GM18858 (cell line): ENCODE measurements at regions not wholly inside any gene's neighbourhood (a gene's known extent, or its start where the extent isn't known, plus 50 kb on each side); places are given as distances from the start of the nearest gene placed in this dataset.
A peak's percentile ranks its signal among the peaks of the same experiment; 100 is the strongest.

Experiments
- ATAC-seq: cut with Tn5 transposase; IDR thresholded peaks from one replicate; pipeline ENCODE4 v1.9.1; 2021; ENCODE audit not compliant: unreplicated experiment

- ATAC-seq = no peak
These were observed 605.8 kb upstream of the PTGER4 start for GRCh38 chr5:40073927-40074326.

GRCh38 chr5:40071870-40072269 lies 607.8 kb upstream of the PTGER4 start:
- no peak for ATAC-seq

DNA sequence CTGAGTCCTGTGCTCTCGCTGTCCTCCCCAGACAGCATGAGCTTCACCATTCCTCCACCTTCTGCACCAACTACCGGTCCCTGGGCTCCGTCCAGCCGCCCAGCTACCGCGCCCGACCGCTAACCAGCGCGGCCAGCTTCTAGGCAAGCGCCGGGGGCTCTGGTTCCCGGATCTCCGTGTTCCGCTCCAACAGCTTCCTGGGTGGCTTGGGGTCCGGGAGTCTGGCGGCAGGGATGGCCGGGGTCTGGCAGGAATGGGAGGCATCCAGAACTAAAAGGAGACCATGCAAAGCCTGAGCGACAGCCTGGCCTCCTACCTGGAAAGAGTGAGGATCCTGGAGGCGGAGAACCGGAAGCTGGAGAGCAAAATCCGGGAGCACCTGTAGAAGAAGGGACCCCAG lies 613.1 kb upstream of the PTGER4 start:
- no peak for ATAC-seq

- ATAC-seq = no peak
These were observed 626.9 kb upstream of the PTGER4 start for GRCh38 chr5:40052808-40053207.

GRCh38 chr5:40046792-40047191 lies 622.0 kb upstream of the DAB2 start:
- ATAC-seq = no peak

DNA sequence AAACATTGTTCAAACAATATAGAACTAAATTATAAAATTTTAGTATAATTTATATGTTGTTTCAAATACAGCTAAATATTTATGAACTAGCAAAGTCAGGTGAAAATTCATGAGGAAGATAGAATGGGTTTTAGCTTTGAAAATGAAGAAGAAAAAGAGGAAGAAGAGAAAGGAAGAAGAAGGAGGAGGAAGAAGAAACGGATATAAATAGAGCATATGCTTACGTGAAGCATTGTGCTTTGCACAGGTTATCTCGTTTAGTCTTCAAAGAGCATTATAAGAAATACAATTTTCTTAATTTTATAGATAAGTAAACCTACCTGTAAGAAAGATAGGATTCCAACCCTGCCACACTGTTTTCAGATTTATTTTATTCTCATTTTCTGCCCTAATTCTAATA lies 620.6 kb upstream of the DAB2 start:
- no peak for ATAC-seq

- ATAC-seq = no peak
These were observed 619.1 kb upstream of the DAB2 start for GRCh38 chr5:40043916-40044315.

DNA sequence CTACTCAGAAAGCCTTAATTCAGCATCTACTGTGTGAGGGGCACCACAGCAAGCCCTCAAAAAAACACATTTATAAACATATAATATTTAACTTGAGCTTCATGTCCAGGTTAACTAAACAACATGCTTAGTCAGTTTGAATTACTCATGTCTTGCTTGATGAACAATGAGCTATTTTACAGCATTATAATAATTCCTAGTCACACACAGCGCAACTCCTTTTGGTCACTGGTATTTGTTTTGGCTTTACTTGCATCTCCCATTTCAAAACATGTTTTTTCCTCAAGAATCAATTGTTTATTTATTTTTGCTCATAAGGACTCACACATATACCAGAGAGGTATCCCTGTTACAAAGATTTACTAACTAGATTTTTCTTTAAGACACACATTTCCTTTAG lies 616.7 kb upstream of the DAB2 start:
- ATAC-seq = no peak

DNA sequence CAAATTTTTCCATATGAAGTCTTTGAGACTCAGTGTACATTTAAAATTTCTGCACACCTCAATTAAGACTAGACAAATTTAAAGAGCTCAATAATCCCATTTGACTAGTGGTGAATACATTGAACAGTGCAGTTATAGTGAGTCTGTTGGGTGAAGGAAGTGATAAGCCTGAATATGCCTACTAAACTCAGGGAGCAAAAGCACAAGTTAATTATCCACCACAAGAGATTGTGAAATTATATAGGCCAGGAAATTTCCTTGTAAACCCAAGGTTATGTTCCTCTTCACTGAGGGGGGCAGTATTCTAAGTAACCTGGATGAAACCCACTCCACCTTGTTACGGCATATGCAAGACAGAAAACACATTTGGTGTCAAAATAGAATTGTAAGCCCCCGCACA lies 612.9 kb upstream of the DAB2 start:
- no peak for ATAC-seq

DNA sequence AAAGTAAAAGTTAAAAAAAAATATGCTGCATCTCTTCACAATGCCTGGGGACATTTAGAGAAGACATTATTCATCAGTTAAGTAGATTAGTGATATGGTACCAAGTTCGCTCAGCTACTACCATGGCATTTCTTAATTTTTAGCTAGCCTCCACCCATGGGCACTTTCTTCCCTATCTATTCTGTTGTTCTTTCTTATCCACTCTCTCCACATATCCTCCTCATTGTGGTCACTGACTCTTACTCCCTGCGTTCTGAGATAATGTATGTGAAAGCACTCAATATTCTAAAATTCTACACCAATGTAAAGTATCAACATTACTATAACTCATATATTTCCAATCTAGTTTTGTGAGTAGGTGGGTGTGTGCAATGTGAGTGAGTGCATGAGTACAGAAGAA lies 609.7 kb upstream of the DAB2 start:
- no peak for ATAC-seq

GRCh38 chr5:40033411-40033810 lies 608.6 kb upstream of the DAB2 start:
- peak; percentile 82 for ATAC-seq

- ATAC-seq = no peak
These were observed 608.2 kb upstream of the DAB2 start for GRCh38 chr5:40033009-40033408.

DNA sequence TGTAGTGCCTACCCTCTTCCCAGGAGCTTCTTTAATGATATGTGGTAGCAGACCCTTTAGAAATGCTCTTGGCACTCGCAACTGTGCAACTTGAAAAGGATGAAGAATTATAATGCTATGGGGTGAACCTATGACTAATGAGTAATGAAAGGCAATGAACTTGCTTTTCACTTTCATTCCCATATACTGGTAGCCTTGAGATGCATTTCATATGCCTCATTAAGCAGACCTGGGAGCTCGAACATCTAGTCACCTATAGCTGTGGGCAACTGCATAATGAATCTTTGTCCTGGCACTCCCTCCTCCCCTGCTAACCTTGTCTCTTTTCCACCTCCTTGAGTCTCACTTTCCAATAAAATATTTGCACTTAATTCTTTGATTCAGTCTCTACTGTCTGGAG lies 605.9 kb upstream of the DAB2 start:
- no peak for ATAC-seq

DNA sequence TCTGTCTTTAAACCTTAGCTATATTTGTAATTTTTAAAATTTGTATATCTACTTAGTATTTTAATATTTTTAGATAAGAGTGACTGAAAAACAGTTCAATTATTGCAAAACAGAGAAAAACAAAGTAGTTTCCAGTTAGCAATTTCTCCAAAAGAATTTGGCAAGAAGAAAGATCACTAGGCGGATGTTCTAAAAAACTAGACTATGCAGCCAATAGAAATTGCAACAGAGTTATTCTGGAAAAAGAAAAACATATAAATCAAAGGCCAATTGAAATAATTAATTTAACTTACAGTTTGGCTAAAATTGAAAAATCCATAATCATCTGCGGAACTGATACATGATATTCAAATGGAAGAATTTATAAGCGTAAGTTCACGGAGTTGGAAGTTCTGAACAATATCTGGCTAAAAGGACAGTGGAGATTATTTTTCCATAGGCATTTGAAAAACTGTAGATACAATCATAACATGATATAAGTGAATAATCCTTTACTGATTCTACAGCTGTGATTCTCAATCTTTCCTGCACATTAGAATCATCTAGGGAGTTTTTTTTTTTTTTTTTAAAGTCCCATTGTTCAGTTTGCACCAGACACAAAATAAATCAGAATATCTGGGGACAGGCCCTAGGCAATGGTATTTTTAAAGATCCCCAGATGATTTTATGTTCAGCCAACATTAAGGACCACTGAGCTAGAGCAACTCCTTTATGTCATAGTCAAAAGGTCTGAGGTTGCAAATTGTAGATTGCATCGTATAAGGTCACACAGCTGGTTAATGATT lies 605.1 kb upstream of the DAB2 start:
- no peak for ATAC-seq

DNA sequence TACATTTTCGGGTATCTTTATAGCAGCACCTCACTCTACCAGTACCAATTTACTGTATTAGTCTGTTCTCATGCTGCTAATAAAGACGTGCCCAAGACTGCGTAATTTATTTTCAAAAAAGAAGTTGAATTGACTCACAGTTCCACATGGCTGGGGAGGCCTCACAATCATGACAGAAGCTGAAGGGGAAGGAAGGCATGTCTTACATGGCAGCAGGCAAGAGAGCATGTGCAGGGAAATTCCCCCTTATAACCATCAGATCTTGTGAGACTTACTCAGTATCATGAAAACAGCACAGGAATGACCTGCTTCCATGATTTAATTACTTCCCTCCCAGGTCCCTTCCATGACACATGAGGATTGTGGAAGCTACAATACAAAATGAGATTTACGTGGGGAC lies 602.6 kb upstream of the DAB2 start:
- ATAC-seq = no peak

DNA sequence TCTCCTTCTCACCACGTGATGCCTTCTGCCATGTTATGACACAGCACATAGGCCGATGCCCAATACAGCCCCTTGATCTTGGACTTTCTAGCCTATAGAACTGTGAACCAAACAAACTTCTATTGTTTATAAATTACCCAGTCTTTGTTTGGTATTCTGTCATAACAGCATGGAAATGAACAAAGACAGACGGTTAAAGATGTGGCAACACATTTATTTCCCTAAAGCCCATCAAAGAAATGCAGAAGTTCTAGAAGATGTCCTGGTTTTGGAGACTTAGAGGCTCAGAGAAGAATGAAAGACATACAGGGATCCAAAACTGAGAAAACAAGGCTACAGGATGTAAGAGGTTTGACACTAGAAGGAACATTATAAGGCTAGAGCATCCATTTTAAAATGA lies 600.8 kb upstream of the DAB2 start:
- no peak for ATAC-seq

GRCh38 chr5:40022057-40022456 lies 597.3 kb upstream of the DAB2 start:
- no peak for ATAC-seq

DNA sequence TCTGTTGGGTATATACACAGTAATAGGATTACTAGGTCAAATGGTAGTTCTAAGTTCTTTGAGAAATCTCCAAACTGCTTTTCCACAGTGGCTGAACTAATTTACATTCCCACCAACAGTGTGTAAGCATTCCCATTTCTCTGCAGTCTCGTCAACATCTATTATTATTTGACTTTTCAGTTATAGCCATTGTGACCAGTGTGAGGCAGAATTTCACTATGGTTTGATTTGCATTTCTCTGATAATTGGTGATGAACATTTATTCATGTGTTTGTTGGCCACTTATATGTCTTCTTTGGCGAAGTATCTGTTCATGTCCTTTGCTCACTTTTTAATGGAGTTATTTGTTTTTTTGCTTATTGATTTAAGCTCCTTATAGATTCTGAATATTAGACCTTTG lies 596.2 kb upstream of the DAB2 start:
- ATAC-seq = no peak

DNA sequence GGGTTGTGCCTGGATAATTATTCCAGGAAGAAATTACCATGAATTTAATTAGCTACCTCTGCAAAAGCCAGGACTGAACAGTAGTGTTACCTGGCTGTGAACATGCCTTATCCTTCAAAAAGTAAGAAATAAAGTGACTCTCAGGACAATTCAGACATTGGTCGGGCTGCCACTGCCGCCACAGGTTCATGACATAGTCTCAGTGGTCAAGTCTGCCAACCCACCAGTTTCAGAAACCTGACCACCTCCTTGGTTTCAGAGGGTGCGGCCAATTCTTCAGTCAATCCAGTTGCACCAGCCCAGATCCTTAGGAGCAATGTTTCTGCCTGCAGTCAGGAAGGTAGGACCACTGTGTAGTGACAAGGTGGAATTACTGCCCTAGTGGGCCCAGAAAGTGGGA lies 593.1 kb upstream of the DAB2 start:
- no peak for ATAC-seq

DNA sequence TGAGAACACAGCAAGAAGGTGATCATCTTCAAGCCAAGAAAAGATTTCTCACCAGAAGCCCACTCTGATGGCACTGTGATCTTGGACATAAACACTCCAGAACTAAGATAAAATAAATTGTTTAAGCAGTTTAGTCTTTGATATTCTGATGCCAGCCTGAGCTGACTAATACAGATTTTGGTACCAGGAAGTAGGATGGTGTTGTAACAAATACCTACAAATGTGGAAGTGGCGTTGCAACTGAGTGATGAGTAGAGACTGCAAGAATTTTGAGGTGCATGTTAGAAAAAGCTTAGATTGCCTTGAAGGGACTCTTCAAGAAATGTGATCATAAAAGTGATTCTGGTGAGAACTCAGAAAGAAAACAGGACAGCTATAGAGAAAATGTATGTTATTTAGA lies 592.4 kb upstream of the DAB2 start:
- ATAC-seq = no peak

DNA sequence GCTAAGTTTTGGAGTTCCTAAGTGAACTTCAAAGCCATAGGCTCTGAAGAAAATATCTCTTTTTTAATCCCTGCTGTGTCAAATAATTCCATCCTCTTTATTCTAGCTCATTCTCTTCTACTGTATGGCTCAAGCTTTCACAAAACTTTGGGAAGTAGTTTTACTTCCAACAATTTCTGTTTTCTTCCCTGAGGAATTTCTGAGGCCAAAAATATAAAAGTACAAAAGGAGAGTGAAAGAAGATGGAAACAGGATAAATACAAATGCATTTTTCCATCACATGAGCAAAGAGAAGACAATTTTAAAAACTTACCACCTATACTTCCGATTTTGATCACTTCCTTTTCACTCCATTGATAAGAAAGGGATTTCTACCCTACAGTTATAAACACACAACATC lies 585.7 kb upstream of the DAB2 start:
- no peak for ATAC-seq

DNA sequence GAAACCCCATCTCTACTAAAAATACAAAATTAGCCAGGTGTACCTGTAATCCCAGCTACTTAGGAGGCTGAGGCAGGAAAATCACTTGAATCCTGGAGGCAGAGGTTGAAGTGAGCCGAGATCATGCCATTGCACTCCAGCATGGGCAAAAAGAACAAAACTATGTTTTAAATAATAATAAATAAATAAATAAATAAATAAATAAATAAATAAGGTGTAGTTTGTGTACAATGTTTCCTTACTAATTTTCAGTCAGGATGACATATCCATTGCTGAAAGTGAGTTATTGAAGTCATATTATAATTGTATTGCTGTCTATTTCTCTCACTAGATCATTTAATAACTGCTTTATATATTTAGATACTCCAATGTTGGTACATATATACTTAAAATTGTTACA lies 581.5 kb upstream of the DAB2 start:
- ATAC-seq = no peak

GRCh38 chr5:40001796-40002195 lies 577.0 kb upstream of the DAB2 start:
- ATAC-seq = no peak
